Umbilical cord (tissue), 1 donor: ENCODE measurements at regions not wholly inside any gene's neighbourhood (a gene's known extent, or its start where the extent isn't known, plus 50 kb on each side); places are given as distances from the start of the nearest gene placed in this dataset.
A peak's percentile ranks its signal among the peaks of the same experiment; 100 is the strongest.

Source experiments
- DNase-seq: peaks from one replicate; pipeline ENCODE4 v3.0.0-alpha.2; 2015; ENCODE audit warnings: low spot score

DNA sequence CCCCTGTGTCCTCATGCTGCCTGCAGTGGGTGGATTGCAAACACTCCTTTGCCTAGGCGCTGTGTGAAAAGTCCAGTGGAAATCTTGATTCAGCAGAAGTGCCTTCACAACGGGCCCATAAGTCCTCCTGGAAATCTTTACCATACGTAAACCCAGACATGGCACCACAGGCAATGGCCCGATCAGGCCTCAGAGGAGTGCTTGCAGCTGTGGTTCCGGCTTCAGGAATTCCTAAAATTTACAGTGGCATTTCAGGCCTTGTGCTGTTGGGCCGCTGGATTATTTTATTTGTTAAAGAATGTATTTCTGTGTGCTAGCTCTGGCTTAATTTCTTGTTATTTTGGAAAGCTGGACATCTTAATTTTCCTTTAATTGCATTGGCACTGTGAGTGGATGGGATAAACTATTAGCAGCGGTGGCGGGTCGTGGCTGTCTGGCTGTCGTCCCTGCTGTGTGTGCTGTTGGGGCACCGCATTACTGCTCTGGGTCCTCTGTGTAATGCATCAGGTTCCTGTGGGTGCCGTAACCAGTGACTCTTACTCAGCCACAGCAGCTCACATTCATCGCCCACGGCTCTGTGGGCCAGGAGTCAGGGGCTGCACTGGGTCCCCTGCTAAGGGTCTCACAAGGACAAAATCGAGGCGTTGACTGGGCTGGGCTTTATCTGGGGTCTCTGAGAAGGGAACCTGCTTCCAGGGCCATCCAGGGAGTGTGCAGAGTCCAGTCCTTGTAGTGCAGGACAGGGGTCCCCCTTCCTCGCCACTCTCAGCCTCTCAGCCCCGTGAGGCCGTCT lies 73.1 kb downstream of the RTP5 start:
- no peak for DNase-seq

GRCh38 chr2:241943209-241943850 lies 73.8 kb downstream of the RTP5 start:
- DNase-seq = no peak

- DNase-seq = no peak
Measured at GRCh38 chr2:241943961-241944575, 74.5 kb downstream of the RTP5 start.

GRCh38 chr2:241944821-241945220 lies 75.3 kb downstream of the RTP5 start:
- DNase-seq = no peak

DNA sequence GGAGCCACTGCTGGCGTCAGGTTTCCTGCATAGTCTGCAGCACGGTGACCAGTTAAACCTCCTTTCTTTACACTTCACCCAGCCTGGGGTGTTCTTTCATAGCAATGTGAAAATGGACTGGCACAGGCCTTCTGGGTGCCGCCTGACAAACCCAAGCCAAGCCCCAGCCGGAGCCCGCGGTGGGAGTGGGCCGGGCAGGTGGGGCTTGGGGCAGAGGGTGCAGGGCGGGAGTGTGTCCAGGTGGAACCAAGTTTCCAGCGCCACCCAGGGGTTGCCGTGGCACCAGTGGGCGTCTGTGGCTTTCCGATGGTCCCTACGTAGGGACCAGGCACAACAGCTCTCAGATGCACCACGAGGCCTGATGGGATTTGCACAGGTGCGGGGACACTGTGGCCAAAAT lies 75.8 kb downstream of the RTP5 start:
- no peak for DNase-seq

DNA sequence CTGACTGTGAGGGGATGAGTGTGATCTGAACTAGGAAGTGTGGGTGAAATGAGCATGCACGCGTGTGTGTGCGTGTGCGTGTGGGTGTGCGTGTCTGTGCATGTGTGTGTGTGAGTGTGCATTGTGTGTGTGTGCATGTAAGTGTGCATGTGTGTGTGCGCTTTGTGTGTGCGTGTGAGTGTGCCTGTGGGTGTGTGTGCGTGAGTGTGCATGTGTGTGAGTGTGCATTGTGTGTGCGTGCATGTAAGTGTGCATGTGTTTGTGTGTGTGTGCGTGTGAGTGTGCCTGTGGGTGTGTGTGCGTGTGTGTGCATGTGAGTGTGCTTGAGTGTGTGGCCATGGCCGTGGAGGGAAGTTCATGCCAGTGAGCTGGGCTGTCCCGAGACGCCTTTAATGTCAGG lies 76.3 kb downstream of the RTP5 start:
- DNase-seq = no peak

DNA sequence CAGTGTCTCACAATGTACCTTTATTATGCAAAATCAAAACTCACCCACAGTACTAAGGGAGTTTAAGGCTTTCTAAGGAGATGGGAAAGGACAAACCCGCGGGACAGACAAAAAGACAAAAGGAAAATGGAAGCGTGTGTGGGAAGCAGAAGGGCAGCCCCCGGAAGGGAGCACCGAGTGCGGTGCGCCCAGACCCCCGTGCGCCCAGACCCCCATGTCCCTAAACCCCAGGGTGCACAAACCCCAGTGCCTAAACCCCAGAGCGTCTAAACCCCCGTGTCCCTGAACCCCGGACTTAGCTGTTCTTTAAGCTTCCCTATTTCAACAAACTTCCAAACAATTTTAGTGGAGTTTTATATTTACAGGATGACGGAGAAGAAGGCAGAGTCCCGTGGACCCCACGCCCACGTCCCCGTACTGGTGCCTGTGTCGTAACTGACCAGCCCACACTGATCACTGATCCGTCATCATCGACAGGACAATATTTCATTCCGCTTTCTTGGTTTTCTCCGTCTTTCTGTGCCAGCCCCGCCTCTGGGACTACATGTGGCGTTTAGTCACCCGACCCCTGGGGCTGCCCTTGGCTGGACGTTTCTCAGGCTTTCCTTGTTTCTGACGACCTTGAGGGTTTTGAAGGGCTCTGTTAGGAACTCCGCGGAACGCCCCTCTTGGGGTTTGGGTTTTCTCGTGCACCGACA lies 76.9 kb downstream of the RTP5 start:
- no peak for DNase-seq

- DNase-seq = no peak
Measured at GRCh38 chr2:241947004-241947350, 77.4 kb downstream of the RTP5 start.

- DNase-seq = no peak
Measured at GRCh38 chr2:241947401-241947800, 77.9 kb downstream of the RTP5 start.

DNA sequence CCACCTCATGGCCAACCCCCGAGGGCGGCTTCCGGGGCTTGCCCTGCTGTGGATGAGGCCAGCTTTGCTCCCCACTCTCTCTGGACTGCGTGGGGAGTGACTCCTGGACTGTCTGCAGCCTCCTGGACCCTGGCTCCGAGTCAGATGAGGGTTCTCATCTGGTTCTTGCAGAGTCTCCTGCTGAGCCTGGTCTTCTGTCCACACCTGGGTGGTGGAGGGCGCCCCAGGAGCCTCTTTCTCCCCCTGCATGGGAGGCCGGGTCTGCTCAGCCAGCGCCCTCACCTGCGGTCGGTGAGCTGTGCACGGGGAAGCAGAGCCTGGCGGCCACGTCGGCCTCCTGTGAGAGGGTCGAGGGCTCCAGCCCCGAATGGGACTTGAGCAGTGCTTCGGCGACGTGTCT lies 78.3 kb downstream of the RTP5 start:
- DNase-seq = no peak

GRCh38 chr2:241948299-241948897 lies 78.9 kb downstream of the RTP5 start:
- DNase-seq = no peak

GRCh38 chr2:241948901-241949735 lies 79.6 kb downstream of the RTP5 start:
- no peak for DNase-seq

DNA sequence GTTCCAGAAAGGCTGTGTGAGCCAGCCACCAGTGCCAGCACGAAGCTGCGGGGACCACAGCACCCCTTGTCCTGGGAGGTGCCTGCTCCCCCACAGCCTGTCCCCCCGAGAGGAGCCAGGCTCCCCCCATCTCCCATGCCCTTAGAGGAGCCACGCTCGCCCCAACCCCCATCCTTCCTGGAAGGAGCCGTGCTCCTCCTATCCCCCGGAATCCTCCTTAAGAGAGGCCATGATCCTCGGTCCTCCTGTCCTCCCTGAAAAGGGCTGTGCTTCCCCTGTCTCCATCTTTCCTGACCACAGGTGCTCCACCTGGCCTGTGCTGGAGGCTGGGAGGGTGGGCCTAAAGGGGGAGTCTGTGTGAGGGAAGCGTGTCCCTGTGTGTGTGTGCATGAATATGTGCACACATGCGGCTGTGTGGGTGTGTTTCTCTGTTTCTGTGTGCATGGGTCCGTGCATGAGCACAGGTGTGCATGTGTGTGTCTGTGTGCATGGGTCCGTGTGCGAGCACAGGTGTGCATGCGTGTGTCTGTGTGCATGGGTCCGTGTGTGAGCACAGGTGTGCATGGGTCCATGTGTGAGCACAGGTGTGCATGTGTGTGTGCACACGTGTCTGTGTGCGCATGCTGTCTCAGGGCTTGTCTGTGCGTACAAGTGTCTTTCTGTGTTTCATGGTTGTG lies 80.3 kb downstream of the RTP5 start:
- no peak for DNase-seq

- peak; percentile 82 for DNase-seq
Measured at GRCh38 chr2:241950413-241951315, 81.1 kb downstream of the RTP5 start.

DNA sequence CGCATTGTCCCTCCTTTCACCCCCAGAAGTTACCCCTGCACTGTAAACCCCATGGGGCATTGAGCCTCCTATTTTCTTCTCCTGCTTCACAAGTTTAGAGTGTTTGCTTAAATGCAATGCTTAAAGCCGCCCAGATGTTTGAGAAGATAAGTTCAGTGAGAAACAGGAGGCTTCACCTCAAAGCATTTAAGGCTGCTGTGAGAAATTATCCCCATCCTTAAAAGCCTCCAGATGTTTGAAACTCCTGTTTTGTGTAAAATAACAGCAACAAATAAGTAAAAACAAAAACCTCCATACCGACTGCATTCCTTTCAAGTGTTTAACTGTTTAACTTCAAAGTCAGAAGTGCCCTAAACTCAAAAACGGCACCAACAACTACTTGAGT lies 81.8 kb downstream of the RTP5 start:
- DNase-seq = peak; percentile 34

DNA sequence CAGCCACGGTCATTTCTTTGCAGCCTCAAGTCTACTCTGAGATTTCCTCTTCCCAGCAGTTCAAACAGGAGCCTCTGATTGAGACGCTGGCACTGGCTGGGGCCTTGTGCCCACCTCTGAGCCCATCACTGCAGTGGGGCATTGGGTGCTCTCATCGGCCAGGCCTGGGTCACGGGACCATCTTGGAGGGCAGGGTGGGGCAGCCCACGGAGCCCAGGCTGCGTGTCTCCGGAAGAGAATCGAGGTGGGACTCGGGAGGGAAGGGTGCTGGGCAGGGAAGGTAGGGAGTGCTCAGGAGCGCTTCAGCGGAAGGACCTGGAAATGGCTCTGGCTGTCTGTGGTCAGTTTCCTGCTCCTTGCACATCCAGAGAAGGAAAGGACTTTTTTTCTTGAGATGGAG lies 82.4 kb downstream of the RTP5 start:
- DNase-seq = no peak

DNA sequence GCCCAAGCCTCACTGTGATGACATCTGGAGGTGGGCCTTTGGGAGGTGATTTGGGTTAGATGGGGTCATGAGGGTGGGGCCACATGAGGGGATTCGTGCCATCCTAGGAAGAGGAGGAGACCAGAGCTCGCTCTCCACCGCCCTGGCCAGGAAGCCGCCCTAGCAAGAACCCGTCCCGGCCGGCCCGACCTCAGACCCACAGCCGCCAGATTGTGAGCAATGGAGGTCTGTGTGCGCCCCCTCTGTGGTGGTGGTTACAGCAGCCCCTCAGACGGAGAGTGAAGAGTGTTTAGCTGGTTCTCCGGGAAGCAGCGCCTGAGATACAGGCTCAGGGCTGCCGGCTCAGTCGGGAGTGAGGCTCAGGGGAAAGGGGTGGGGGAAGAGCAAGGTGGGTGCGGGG lies 83.3 kb downstream of the RTP5 start:
- DNase-seq = no peak

- no peak for DNase-seq
Measured at GRCh38 chr2:241953324-241953928, 83.9 kb downstream of the RTP5 start.

- no peak for DNase-seq
Measured at GRCh38 chr2:241956521-241957110, 87.1 kb downstream of the RTP5 start.
